SK-N-SH treated with all-trans-retinoic acid at 6 μM for 48 hours (cell line): ENCODE measurements at regions not wholly inside any gene's neighbourhood (a gene's known extent, or its start where the extent isn't known, plus 50 kb on each side); places are given as distances from the start of the nearest gene placed in this dataset.

Experiments
- ATAC-seq: fragments of 200-7000 bp; cut with Tn5 transposase; 3 replicates; pipeline ENCODE4 v1.9.1; 2020; ENCODE audit warnings: mild to moderate bottlenecking, moderate library complexity
- ARNTL ChIP-seq: fragments of 450-650 bp; formaldehyde crosslinking; IDR thresholded peaks from 2 replicates; pipeline ENCODE4 v1.5.0; 2020; ENCODE audit warnings: low read depth, mild to moderate bottlenecking, moderate library complexity, borderline replicate concordance
- BACH2 ChIP-seq: fragments of 250-450 bp; sonication (Bioruptor Pico); IDR thresholded peaks from 2 replicates; pipeline ENCODE4 v1.9.0; 2021; ENCODE audit warnings: mild to moderate bottlenecking, borderline replicate concordance
- CSDC2 ChIP-seq: fragments of 250-450 bp; sonication (Bioruptor Pico); IDR thresholded peaks from 2 replicates; pipeline ENCODE4 v1.5.0; 2020; ENCODE audit warnings: mild to moderate bottlenecking, moderate library complexity
- CSRNP3 ChIP-seq: fragments of 250-450 bp; sonication (Bioruptor Pico); IDR thresholded peaks from 2 replicates; pipeline ENCODE4 v1.5.1; 2021; ENCODE audit warnings: mild to moderate bottlenecking, moderate library complexity
- ESRRG ChIP-seq: fragments of 250-450 bp; sonication (Bioruptor Pico); IDR thresholded peaks from 2 replicates; pipeline ENCODE4 v1.6.1; 2021; ENCODE audit warnings: mild to moderate bottlenecking
- GLIS3 ChIP-seq: fragments of 250-450 bp; sonication (Bioruptor Pico); IDR thresholded peaks from 2 replicates; pipeline ENCODE4 v1.5.0; 2020; ENCODE audit warnings: mild to moderate bottlenecking, moderate library complexity
- ISL1 ChIP-seq: fragments of 250-450 bp; sonication (Bioruptor Pico); IDR thresholded peaks from 2 replicates; pipeline ENCODE4 v2.1.2; 2022; ENCODE audit warnings: mild to moderate bottlenecking, moderate library complexity
- OSR1 ChIP-seq: fragments of 250-450 bp; sonication (Bioruptor Pico); IDR thresholded peaks from 2 replicates; pipeline ENCODE4 v1.8.0; 2022; ENCODE audit warnings: moderate library complexity, mild to moderate bottlenecking, inconsistent platforms
- PATZ1 ChIP-seq: fragments of 250-450 bp; sonication (Bioruptor Pico); IDR thresholded peaks from 2 replicates; pipeline ENCODE4 v1.8.0; 2020; ENCODE audit warnings: mild to moderate bottlenecking, moderate library complexity, borderline replicate concordance
- POU6F1 ChIP-seq: fragments of 250-450 bp; sonication (Bioruptor Pico); IDR thresholded peaks from 2 replicates; pipeline ENCODE4 v1.8.0; 2021; ENCODE audit warnings: low read depth, mild to moderate bottlenecking, moderate library complexity, borderline replicate concordance
- PPARA ChIP-seq: fragments of 250-450 bp; sonication (Bioruptor Pico); IDR thresholded peaks from 2 replicates; pipeline ENCODE4 v1.5.0; 2020; ENCODE audit warnings: mild to moderate bottlenecking, borderline replicate concordance
- RARB ChIP-seq: fragments of 250-450 bp; sonication (Bioruptor Pico); IDR thresholded peaks from 2 replicates; pipeline ENCODE4 v1.8.0; 2021; ENCODE audit warnings: mild to moderate bottlenecking, moderate library complexity
- SNAI2 ChIP-seq: fragments of 250-450 bp; sonication (Bioruptor Pico); IDR thresholded peaks from 2 replicates; pipeline ENCODE4 v1.5.0; 2020; ENCODE audit warnings: mild to moderate bottlenecking, moderate library complexity
- TCF4 ChIP-seq: fragments of 250-450 bp; sonication (Bioruptor Pico); IDR thresholded peaks from 2 replicates; pipeline ENCODE4 v1.8.0; 2021; ENCODE audit warnings: mild to moderate bottlenecking, moderate library complexity, borderline replicate concordance
- TOX ChIP-seq: fragments of 250-450 bp; sonication (Bioruptor Pico); IDR thresholded peaks from 2 replicates; pipeline ENCODE4 v1.8.0; 2021; ENCODE audit warnings: mild to moderate bottlenecking, moderate library complexity, borderline replicate concordance
- TSHZ2 ChIP-seq: fragments of 250-450 bp; sonication (Bioruptor Pico); IDR thresholded peaks from 2 replicates; pipeline ENCODE4 v1.5.0; 2020; ENCODE audit warnings: mild to moderate bottlenecking, moderate library complexity
- ZFP30 ChIP-seq: fragments of 450-650 bp; formaldehyde crosslinking; IDR thresholded peaks from 2 replicates; pipeline ENCODE4 v1.5.0; 2022; ENCODE audit warnings: mild to moderate bottlenecking, moderate library complexity
- ZNF565 ChIP-seq: fragments of 450-650 bp; formaldehyde crosslinking; conservative IDR thresholded peaks from 2 replicates; pipeline ENCODE4 v1.5.0; 2020; ENCODE audit warnings: low read depth, mild to moderate bottlenecking, moderate library complexity
- ZNF70 ChIP-seq: fragments of 450-650 bp; formaldehyde crosslinking; IDR thresholded peaks from 2 replicates; pipeline ENCODE4 v1.5.0; 2020; ENCODE audit warnings: mild to moderate bottlenecking, moderate library complexity
- ZNF8 ChIP-seq: fragments of 450-650 bp; formaldehyde crosslinking; IDR thresholded peaks from 2 replicates; pipeline ENCODE4 v1.5.0; 2020; ENCODE audit warnings: mild to moderate bottlenecking, moderate library complexity
- TF ChIP-seq, protein P1 (sequence below): fragments of 250-450 bp; sonication (Bioruptor Pico); IDR thresholded peaks from 2 replicates; pipeline ENCODE4 v1.5.1; 2020; ENCODE audit warnings: low read depth, mild to moderate bottlenecking, moderate library complexity

DNA sequence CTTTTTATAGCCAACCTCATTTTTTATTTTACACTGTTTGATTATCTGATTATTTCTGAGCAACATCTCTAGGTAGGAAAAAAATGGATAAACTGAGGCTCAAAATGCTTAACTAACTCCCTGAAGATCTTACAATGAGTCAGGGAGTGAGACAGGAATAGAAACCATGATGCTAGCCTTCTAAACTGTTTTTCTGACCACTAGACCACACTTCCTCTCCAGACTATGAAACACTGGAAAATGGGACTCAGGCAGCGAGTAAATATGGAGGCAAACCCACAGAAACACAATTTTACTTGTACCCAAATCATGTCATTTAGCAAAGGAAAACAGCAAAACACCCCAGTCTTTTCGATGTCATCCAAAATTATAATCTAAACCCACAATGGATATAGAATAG, 129.9 kb upstream of the ANKH start:
- ATAC-seq: no peak
- no peak for TF ChIP-seq ZFP30
- TF ChIP-seq ESRRG (CRISPR knock-in tag): no peak
- TF ChIP-seq, all 23 proteins: peak for 0

DNA sequence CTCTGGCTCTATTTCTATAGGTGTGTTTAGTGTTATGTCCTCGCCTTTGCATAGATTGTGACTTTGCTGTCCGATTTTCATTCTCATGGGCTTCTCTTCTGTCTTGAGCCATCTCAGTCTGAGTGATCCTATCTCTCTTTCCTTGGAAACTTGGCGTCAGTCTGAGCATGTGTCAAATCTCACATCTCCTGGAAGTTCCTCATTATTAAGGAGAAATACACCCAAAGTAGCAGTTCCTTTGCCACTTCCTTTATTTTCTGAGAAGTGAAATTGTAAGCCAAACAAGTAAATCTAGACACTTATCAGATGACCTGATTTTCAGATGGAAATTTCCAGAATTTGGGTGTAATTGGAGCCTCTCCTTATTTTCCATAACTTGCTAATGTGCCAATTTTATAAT, 126.9 kb upstream of the ANKH start:
- ATAC-seq: no peak
- TF ChIP-seq TSHZ2 (CRISPR knock-in tag): no peak
- TF ChIP-seq OSR1 (CRISPR knock-in tag): no peak
- TF ChIP-seq ISL1 (CRISPR knock-in tag): no peak
- TF ChIP-seq TOX (CRISPR knock-in tag): no peak
- TF ChIP-seq RARB: no peak
- no peak for TF ChIP-seq BACH2 (CRISPR knock-in tag)
- TF ChIP-seq, protein P1, sequence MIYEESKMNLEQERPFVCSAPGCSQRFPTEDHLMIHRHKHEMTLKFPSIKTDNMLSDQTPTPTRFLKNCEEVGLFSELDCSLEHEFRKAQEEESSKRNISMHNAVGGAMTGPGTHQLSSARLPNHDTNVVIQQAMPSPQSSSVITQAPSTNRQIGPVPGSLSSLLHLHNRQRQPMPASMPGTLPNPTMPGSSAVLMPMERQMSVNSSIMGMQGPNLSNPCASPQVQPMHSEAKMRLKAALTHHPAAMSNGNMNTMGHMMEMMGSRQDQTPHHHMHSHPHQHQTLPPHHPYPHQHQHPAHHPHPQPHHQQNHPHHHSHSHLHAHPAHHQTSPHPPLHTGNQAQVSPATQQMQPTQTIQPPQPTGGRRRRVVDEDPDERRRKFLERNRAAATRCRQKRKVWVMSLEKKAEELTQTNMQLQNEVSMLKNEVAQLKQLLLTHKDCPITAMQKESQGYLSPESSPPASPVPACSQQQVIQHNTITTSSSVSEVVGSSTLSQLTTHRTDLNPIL (CRISPR knock-in tag): no peak
- TF ChIP-seq SNAI2 (CRISPR knock-in tag): no peak
- TF ChIP-seq CSRNP3 (CRISPR knock-in tag): no peak
- TF ChIP-seq ZNF70: no peak
- TF ChIP-seq TCF4 (CRISPR knock-in tag): no peak
- no peak for TF ChIP-seq CSDC2
- no peak for TF ChIP-seq ESRRG (CRISPR knock-in tag)
- no peak for TF ChIP-seq GLIS3 (CRISPR knock-in tag)
- no peak for TF ChIP-seq POU6F1 (CRISPR knock-in tag)
- no peak for TF ChIP-seq ZFP30
- TF ChIP-seq PATZ1: no peak
- TF ChIP-seq ARNTL (CRISPR knock-in tag): no peak

- no peak for ATAC-seq
- no peak for TF ChIP-seq ZNF565 (CRISPR knock-in tag)
- TF ChIP-seq OSR1 (CRISPR knock-in tag): no peak
- no peak for TF ChIP-seq CSDC2
- no peak for TF ChIP-seq PPARA (CRISPR knock-in tag)
- no peak for TF ChIP-seq BACH2 (CRISPR knock-in tag)
- no peak for TF ChIP-seq PATZ1
- no peak for TF ChIP-seq ARNTL (CRISPR knock-in tag)
- no peak for TF ChIP-seq ESRRG (CRISPR knock-in tag)
- TF ChIP-seq POU6F1 (CRISPR knock-in tag): no peak
- TF ChIP-seq ISL1 (CRISPR knock-in tag): no peak
- TF ChIP-seq SNAI2 (CRISPR knock-in tag): no peak
- TF ChIP-seq ZNF8 (CRISPR knock-in tag): no peak
These were observed 125.4 kb upstream of the ANKH start for GRCh38 chr5:14996997-14997396.
